ENCODE measurements at regions not wholly inside any gene's neighbourhood (a gene's known extent, or its start where the extent isn't known, plus 50 kb on each side); places are given as distances from the start of the nearest gene placed in this dataset.
A peak's percentile ranks its signal among the peaks of the same experiment; 100 is the strongest.

DNA sequence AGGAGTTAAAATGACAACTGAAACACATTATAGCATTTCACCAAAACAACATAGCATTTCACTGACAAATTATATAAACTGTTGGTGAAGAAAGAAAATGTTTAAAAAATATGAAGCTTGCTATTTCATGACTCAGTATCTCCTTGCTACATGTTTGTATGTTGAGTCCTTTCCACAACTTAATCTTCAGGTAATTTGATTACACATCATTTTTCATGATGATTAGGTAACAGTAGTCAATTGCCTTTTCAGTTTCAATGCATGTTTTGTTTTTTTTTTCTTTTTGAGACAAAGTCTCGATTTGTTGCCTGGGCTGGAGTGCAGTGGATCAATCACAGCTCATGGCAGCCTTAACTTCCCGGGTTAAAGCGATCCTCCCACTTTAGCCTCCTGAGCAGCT lies 177.8 kb upstream of the PMFBP1 start:
- DNase-seq, result no peak

DNA sequence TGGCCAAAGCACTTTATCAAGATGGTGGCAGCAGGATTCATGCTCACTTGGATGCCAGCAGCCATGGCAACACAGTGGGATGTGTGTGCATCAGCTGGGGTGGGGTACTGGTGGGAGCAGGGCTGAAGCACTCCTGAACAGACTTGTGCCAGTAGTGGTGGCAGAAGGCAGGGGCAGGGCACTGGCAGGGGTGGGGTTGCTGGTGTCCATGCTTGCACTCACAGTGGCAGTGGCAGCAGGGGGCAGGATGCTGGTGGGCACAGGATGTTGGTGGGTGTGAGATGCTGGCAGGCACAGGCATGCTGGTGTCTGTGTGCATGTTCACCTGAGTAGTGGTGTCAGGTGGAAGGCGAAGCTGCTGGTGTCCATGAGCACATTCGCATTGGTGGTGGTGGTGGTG lies 161.0 kb upstream of the PMFBP1 start:
- DNase-seq, result no peak

DNA sequence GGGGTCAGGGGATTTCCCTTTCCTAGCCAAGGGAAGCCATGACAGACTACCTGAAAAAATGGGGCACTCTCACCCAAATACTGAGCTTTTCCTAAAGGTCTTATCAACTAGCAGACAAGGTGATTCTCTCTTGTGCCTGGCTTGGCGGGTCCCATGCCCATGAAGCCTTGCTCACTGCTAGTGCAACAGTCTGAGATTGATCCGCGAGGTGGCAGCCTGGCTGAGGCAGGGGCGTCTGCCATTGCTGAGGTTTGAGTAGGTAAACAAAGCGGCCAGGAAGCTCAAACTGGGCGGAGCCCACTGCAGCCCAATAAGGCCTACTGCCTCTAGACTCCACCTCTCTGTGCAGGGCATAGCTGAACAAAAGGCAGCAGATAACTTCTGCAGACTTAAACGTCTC lies 152.6 kb upstream of the PMFBP1 start:
- DNase-seq, result no peak

DNA sequence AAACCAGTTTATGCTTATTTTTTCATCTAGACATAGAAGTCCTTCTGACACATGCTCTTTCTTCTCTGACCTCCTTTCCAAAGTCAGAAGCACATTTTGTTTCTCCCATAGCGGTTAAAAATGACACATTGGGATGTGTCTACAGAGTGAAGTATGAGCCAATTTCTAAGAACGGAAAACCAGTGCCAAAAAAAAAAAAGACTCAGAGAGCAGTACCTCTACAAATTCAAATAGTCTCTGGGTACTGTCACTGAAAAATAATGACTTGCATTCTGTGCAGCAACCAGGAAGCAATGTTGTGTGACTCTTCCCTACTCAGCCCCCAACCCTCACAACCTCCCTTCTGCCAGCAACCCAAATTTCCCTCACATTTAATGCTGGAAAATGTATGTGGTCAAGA lies 145.5 kb upstream of the PMFBP1 start:
- DNase-seq, result no peak

DNA sequence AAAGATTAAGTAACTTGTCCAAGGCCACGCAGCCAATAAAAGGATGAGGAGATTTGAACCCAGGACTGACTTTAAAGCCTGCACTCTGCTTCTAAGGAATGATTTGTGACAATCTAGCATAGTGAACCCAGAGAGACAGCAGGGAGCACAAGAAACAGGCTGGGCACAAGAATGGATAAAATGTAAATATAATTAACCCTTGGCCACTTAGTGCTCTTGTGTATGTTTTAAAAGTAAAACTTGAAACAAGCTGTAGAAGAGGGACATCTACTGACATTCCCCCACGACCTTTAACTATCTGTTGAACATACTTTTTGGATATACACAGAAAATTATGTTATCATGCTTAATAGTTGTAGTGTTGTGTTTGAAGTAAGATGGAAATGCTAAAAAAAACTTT lies 141.9 kb upstream of the PMFBP1 start:
- DNase-seq, result no peak

DNA sequence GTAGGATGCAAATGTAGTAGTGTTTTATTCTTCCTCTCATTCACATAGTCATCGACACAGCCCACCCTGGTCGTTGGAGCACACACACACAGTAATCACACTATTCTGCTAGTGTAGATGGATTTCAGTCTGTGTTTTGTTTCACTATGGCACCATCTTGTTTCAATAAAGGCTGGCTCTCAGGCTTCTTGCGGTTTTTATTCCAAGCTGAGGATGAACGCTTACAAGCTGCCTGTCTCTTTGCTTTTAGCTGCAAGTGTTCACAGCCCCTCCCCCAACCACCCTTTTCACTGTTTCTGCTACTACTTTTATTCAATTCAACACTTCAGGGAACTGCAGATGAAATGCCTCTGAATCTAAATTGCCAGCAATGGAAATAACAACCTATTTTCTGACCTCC lies 140.9 kb upstream of the PMFBP1 start:
- DNase-seq, result peak in 9 of 51 donors; percentile 2 to 21 (median 6)

DNA sequence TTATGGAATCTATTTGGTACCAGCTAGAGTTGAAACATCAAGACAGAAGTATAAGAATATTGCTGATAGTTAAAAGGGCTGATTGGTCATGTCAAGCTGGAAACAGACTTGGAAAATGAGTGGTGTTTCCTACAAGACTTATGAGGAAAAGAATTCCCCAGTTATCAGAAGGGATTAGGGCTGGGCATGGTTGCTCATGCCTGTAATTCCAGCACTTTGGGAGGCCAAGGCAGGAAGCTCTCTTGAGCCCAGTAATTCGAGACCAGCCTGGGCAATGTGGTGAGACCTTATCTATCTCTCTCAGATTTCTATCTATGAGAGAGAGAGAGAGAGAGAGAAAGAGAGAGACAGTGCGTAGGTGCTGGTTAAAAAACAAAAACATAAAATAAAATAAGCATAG lies 139.5 kb upstream of the PMFBP1 start:
- no peak for DNase-seq

DNA sequence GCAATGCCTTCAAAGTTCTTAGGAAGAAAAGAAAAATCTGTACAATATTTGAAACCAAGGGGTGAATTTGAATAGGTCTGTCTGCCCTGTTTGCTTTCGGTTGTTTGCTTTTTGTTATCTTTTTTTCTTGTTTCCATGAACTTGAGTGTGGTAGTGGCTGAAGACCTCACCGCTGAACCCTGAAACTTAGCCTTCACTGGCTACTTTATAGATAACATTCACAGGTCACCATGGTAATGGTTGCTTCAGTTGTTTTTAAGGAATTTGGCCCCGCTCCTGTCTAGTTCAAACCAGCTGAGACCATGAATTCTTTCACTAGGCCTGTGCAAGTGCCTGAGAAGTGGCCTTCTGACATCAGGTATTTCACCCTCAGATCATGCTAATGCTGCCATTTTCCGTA lies 137.0 kb upstream of the PMFBP1 start:
- DNase-seq, result no peak

DNA sequence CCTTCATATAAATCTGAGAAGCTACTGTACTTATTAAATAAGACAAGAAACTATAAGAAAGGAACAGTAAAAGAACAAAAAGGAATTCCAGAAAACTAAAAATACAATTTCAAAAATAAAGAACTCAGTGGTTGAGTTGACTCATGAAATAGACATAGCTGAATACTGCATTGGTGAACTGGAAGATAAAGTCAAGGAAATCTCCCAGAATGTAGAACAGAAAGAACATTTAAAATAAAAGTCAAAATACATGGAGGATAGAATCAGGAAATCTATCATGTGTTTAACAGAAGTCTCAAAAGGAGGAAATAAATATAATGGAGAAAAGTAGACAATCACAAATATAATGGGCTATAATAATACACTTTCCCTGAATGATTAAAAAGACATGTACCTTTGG lies 136.4 kb upstream of the PMFBP1 start:
- no peak for DNase-seq

DNA sequence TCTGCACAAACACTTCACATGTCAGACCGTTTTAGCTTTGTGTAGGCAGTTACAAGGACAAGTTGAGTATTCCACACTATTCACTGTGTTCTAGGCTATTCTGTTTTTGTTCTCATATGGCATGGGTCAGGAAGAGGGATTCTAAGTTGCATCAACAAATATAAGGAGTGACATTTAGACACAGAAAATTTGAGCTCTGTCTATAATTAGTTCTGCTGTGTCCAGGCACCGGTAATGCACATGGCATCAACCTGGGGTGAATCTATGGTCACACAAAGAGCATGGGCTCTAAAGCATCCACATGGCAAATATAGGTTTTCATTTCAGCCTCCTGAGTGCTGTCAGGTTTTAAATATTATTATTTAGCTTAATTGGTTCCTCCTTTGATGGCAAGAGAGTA lies 130.4 kb upstream of the PMFBP1 start:
- no peak for DNase-seq

DNA sequence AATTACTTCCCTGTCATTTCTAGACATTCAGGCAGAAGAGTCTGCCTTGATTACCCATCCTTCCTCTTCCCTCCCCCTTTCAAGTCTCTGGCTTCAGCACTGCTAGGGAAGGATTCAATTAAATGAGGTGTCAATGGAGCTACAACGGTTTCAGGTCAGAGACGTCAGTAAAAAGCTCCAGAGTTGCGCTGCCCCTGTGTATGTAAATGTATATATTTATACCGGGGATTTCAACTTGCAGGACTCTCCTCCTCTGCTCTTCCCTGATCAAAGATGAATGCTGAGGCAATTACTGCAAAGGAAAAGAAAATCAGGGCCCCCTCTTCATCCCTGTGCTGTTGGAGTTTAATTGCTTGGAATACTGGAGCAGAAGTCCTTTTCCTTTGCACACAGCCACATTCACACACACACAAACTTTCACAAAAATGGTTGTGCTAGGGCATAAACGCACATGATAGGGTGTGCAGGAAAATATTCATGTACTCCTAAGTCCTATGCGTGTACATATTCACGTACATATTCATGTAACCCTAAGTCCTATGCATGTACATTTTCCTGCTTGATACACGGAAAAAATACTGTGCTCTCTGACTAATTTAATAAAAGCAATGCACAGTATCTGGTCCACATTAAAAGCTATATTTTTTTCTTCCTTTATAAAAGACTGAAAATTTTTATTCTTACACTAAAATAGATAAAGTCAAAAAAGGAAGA lies 129.7 kb upstream of the PMFBP1 start:
- DNase-seq, result no peak

DNA sequence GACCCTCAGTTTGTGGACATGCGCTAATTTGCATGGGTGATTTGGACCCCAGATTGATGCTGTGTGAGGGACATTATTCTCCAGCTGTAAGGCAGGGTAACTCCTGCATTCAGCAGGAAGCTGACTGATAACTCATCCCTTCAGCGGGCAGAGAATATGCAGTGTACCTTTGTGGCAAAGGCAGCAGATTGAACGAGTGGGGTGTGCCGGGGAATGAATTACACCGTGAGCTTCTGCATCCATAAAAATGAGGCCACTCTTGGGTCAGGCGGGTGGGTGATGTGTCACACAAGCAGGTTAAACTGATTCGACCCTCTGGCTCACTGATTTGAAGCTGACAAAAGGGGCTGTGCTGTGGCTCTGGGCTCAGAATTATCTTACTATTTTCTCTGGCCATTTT lies 128.9 kb upstream of the PMFBP1 start:
- DNase-seq, result peak in 3 of 51 donors; percentile 1 to 12 (median 2)

DNA sequence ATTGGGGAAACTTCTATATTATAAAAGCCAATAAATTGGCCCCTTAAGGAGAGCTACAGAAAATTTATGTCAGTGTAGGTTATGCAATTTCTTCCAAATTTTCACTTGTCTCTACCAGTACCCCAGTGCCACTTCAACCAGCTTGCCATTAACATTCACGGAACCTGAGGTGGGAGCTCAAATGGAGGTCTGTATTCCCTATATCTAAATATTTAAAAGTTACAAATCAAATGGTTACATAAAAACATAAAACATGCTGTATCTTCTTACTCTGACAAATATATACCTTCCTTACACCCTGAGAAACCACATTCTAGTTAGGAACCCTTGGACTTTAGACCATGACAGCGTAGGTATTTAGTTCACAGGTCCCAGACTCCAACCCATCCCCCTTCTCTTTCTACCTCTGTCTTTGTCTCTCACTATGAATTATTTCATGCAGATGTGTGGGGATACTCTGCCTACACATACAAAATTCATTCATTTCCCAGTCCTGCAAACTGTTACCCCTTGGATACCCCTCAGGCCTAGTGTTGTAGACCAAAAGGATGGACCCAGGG lies 127.8 kb upstream of the PMFBP1 start:
- DNase-seq, result no peak

DNA sequence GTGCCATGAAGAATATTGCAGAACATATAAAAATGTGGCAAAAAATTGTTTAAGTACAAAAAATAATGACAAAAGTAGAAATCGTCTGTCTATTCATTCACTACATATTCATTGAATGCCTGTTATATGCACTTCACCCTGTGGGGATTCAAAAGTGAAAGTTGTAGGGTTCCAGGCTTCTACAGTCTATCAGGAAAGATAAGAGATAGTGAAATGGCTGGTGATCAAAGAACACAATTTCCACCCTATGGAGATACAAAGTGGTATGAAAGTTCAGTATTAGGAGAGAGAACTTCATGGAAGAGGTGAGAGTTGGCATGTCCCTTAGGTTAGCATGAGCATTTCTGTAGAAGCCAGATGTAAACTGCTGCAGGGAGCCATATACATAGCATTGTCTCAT lies 127.0 kb upstream of the PMFBP1 start:
- DNase-seq, result no peak

DNA sequence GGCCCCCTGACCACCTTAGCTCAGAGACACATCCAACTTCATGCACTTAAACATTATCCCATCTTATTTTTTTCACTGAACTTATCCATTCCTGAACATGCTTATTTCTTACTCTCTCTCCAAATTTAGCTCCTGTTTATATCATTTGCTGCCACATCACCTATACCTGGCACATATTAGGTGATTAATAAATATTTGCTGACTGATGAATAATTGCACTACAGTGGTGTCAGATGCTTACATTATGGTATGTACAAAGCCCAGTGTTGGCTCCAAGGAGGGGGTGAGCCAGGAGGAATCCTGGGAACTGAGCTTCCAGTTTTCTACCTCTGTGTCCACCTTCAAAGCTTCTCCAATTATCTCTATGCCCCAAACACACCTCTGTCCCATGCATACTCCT lies 124.0 kb upstream of the PMFBP1 start:
- DNase-seq, result no peak

DNA sequence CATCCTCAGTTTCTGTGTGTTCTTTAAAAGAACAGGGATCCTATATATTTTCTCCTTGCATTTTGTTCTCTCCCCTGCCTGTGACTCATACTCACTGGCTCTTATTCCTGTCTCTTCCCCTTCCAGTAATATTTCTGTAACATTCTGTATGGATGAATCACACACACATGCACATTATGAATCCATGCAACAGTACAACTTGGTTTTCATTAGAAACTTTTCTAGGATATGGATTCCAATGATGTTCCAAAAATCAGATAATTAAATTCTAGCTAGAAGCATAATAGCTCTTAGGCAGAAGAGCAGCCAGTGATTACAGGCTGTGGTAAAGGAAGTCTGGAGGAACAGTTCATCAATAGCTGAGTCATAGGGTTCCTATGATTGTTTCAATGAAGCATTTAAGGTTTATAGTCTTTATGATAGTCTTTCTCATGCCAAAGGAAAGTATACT lies 119.6 kb upstream of the PMFBP1 start:
- peak in 1 of 51 donors; percentile 29 for DNase-seq

DNA sequence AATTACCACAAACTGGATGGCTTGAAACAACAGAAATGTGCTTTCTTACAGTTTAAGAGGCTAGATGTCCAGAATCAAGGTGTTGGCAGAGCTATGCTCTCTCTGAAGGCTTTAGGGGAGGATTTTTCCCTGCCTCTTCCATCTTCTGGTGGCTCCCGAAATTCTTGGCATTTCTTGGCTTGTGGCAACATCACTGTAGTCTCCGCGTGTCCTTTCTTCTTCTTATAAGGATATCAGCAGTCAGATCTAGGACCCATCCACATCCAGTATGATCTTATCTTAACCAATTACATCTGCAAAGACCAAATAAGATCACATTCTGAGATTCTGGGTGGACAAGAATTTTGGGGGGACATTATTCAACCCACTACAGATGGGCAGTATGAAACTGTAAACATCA lies 119.2 kb upstream of the PMFBP1 start:
- DNase-seq, result no peak

DNA sequence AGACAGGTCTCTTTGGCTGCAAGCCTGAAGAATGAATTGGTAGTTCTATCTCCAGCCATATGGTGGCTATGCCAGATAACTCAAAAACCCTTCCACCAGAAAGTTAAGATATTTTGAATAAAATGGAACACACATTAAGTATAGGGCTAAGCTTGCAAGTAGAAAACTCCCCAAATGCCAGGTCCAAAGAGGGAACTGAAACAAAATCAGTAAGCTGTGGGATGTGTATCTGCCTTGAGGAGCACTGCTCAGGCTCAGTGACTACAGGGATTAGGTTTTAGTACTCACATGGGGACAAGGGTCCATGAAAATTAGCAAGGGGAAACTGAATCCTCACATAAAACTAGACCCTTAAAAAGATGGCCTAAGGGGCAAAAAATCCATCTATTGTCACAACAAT lies 115.7 kb upstream of the PMFBP1 start:
- no peak for DNase-seq

DNA sequence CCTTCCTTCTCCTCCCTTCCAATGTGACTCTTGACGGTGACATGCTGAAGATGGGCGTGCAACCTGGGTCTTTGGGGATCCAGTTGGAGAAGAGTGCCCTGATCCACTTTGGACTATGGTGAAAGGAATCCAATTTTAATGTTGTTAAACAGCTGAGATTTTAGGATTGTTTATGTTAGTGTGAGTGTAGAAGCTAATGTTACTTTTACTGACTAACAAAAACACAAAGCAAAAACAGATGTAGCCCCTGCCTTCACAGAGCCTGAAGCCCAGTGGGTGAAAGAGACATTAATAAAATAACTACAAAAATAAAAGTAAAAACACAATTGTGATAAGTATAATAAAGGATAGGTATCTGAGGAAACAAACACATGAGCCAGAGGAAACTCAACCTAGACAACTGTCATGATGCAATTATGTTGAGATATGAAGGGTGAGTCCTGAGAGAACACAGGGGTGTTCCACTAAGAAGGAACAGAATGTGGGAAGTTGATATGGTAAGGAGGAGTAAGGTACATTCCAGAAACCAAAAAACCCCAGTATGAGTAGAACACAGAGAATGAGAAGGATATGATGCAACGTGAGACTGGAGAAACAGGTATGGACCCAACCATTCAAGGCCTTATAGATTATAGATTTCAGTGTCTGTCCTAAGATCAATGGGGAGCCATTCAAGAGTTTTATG lies 115.1 kb upstream of the PMFBP1 start:
- DNase-seq, result no peak

DNA sequence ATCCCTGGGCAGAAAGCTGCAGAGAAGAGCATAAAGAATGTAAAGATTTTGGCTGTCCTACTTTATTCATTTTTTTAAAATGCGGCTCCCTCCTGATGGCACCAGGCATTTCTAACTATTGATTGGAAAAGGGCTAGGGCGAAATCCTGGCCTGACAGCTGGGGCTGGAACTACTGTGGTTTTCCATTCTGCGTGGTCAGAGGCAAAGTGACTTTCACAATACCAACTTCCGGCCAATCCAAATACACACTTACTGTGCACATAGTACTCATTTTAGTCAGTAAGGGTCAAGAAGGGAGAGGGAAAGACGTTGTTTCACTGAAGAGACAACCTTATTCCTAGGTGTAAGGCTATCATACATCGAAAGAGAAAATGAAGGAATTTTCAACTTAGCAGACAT lies 113.8 kb upstream of the PMFBP1 start:
- DNase-seq, result no peak

DNA sequence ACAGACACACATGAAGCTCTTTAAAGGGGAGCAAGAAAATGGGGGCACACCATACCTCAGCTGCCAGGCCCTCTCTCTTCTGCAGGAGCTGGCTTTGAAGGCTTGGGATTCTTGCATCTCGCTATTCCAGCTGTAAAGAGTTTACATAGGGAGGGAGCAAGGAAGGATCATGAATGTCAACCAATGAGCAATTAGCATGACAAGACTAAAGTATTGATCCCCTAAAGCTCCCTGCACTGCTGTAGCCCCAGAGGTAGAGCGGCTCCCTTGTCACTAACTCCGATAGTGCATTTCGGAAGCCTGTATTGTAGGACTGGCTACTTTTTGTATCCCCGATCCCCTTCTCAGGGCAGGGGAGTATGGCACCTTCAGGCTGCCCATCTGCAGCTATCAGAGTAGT lies 113.4 kb upstream of the PMFBP1 start:
- no peak for DNase-seq

DNA sequence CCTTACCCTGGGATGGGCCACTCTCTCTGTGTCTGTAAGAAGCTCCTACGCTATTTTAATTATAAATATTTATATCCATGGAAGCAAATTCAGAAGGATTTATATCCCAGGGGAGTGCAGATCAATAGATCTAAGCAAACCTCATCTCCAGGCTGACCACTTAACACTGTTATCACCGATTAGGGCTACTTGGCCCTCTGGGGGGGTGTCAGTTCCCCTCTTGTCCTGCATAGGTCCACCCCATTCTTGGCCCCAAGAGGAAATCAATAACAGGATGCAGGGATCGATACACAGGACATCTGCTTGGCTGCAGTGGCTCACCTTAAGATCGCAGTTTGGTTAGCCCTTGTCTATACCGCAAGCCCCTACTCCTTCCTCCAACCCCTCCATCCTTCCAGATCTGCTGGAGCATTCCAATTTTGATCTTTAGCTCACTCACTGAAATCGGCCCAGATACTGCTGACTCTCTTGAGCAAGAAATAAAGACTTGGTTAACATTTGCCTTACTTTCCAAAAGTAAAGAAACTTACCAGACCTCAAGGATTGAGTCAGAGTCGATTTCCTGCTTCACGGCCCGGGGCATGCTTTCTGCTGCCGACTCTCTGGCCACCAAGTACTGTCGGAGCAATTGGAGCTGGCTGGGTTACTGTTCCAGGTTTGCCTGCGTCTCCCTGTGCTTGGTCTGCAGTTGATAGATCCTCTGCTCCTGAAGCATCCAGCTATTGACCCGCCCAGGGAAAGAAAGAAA lies 112.3 kb upstream of the PMFBP1 start:
- no peak for DNase-seq
